ENCODE measurements at regions not wholly inside any gene's neighbourhood (a gene's known extent, or its start where the extent isn't known, plus 50 kb on each side); places are given as distances from the start of the nearest gene placed in this dataset.

DNA sequence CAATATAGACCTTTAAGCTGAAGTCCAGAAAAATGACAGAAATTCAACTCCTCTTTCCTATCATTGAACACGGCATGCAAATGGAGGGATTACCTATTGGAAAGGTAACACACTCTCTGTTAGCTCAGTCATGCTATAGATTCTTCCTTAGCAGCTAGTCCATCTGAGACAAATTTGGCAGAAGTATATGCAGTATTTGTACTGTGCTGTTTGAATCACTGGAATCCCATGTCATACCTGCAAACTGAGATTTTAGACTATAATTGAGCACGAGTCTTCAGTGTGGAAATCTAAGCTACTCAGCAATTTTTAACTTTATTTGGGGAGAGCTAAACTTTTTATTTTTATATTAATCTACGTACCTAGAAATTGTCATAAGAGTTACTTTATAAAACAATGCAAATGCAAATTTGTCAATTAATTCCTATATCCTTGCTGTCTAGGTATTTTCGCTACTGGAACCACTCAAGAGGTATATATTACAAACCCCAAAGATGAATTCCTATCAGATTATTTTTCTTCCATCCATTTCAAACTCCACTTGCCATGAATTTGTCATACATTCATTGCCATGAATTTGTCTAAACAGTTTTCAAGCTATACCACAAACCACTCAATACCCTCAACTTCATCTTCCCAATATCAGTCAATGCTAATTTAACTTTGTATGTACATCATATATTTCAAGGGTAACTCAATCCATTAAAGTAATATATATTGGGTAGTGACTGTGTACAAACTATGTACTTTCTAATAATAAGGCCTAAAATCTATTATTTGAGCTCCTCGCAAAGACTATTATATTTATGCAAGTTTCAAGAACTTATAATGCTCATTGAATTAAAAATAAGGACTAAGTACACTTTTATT is 224.8 kb downstream of the MEF2C start:
- DNase-seq = no peak
- Histone ChIP-seq H3K27me3 (peaks cover 76% of the 10 kb centered on the region), H3K4me1 (peaks cover 8% of the 10 kb centered on the region), H3K27ac (no peak overlapping the region), H3K36me3 (no peaks in the 10 kb centered on the region), H3K9me3 (no peaks in the 10 kb centered on the region), H3K4me3 (no peak overlapping the region)
- TF ChIP-seq, protein P1, sequence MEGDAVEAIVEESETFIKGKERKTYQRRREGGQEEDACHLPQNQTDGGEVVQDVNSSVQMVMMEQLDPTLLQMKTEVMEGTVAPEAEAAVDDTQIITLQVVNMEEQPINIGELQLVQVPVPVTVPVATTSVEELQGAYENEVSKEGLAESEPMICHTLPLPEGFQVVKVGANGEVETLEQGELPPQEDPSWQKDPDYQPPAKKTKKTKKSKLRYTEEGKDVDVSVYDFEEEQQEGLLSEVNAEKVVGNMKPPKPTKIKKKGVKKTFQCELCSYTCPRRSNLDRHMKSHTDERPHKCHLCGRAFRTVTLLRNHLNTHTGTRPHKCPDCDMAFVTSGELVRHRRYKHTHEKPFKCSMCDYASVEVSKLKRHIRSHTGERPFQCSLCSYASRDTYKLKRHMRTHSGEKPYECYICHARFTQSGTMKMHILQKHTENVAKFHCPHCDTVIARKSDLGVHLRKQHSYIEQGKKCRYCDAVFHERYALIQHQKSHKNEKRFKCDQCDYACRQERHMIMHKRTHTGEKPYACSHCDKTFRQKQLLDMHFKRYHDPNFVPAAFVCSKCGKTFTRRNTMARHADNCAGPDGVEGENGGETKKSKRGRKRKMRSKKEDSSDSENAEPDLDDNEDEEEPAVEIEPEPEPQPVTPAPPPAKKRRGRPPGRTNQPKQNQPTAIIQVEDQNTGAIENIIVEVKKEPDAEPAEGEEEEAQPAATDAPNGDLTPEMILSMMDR (IDR thresholded peaks at IDR 0.05) = no peak
- ATAC-seq = no peak
- intact Hi-C loops (cut with DNase I) = no loop called here

DNA sequence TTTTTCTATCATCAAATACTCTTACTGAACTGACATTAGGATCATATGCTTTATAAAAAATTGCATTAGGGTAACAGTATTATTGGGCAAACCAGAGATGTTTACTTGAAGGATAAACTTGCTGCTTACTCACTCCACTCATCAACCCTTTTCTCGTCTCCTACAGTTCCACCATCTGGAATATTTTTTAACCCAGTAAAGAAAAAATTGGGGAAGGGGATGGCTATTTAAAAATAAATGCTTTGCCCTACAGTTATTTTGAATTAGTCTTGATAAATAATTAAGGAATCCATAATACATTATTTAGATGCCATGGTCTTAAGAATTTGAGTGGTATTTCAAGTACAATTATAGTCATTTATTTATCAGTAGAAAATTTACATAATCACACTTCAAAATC is 225.8 kb downstream of the MEF2C start:
- H3K4me3 ChIP-seq = no peak overlapping the region
- intact Hi-C loops (cut with DNase I) = no loop called here
- peaks cover 66% of the 10 kb centered on the region for H3K27me3 ChIP-seq
- TF ChIP-seq, protein P1 (IDR thresholded peaks at IDR 0.05) = no peak
- H3K4me1 ChIP-seq = peaks cover 8% of the 10 kb centered on the region
- H3K36me3 ChIP-seq = no peaks in the 10 kb centered on the region
- ATAC-seq = no peak
- no peak for DNase-seq
- no peak overlapping the region for H3K27ac ChIP-seq
- H3K9me3 ChIP-seq = no peaks in the 10 kb centered on the region

DNA sequence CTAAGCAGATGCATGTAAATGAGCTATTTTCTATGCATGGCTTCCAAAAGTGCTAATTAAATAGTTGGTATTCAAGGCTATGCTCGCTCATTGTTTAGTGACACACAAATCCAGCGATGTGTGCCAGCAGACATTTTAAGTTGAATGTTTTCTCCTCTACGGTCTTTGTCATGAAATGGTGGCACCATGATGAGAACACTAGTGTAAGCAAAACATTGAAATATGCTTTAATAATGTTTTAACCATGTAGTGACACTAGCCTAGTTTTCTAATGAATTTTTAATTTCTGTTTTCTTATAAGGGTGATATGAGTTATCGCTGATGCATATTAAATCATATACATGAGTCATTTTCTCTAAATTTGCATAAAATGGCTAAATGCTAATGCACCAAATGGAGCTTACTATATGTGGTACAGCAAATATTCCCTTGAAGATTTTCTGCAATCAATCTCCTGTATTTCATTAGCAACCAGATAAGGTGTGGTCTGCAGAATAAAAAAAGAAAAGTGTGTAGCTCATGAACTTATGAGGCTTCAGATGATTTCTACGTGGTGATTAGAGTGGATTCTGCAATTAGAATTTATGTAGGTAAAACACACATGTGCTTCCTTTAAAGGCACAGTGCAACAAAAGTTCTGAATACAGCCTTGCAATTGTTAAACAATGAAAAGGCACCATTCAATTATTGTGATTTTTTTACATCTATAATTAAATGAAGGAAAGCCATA is 226.6 kb downstream of the MEF2C start:
- H3K4me1 ChIP-seq = peaks cover 8% of the 10 kb centered on the region
- no peaks in the 10 kb centered on the region for H3K36me3 ChIP-seq
- DNase-seq (no peak), ATAC-seq (no peak)
- TF ChIP-seq, protein P1 (IDR thresholded peaks at IDR 0.05) = no peak
- intact Hi-C loops (cut with DNase I) = no loop called here
- no peak overlapping the region for H3K4me3 ChIP-seq
- no peaks in the 10 kb centered on the region for H3K9me3 ChIP-seq
- H3K27ac ChIP-seq = no peak overlapping the region
- peaks cover 58% of the 10 kb centered on the region for H3K27me3 ChIP-seq

DNA sequence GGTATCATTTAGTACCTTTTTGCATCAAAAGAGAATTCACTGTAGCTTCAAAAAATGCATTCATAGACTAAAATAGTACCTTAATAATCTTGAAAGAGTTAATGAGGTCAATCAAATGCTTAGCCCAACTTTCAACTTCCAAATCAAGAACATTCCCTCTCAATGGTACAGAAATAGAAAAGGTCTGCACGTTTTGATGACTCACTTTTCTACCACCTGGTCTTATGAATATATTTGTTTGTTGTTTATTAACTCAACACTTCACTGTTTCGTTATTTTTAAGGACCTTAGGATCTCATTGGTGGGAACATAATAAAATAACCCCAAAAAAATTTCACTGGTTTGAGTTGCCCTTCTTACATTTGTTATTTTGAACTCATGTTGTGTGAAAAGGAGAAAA is 229.5 kb downstream of the MEF2C start:
- intact Hi-C loops (cut with DNase I) = no loop called here
- TF ChIP-seq, protein P1 (IDR thresholded peaks at IDR 0.05) = no peak

DNA sequence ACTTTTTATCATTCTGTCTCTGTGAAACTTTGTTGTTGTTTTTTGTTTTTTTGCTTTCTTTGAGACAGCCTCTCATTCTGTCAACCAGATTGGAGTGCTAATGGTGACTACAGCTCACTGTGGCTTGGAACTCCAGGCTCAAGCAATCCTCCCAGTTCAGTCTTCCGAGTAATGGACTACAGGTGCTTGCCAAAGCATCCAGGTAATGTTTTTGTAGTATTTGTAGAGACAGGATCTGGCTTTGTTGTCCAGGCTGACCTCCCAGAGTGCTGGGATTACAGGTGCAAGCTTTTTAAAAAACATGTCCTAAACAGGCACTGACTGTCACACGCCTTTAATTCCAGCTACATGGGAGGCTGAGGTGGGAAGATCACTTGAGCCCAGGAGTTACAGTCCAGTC is 235.1 kb downstream of the MEF2C start:
- TF ChIP-seq, protein P1 (IDR thresholded peaks at IDR 0.05) = no peak
- H3K27ac ChIP-seq = no peak overlapping the region
- H3K27me3 ChIP-seq = peaks cover 37% of the 10 kb centered on the region
- no peaks in the 10 kb centered on the region for H3K9me3 ChIP-seq
- H3K36me3 ChIP-seq = no peaks in the 10 kb centered on the region
- H3K4me3 ChIP-seq = no peak overlapping the region
- ATAC-seq = no peak
- H3K4me1 ChIP-seq = no peaks in the 10 kb centered on the region
- DNase-seq = no peak
- intact Hi-C loops (cut with DNase I) = no loop called here

More for the DNA sequence above, 229.5 kb downstream of the MEF2C start:
- no peaks in the 10 kb centered on the region for H3K36me3 ChIP-seq
- H3K27ac ChIP-seq = no peak overlapping the region
- H3K9me3 ChIP-seq = no peaks in the 10 kb centered on the region
- H3K4me1 ChIP-seq = no peaks in the 10 kb centered on the region
- peaks cover 48% of the 10 kb centered on the region for H3K27me3 ChIP-seq
- H3K4me3 ChIP-seq = no peak overlapping the region
- ATAC-seq (no peak), DNase-seq (no peak)
